ENCODE measurements at regions not wholly inside any gene's neighbourhood (a gene's known extent, or its start where the extent isn't known, plus 50 kb on each side); places are given as distances from the start of the nearest gene placed in this dataset.

DNA sequence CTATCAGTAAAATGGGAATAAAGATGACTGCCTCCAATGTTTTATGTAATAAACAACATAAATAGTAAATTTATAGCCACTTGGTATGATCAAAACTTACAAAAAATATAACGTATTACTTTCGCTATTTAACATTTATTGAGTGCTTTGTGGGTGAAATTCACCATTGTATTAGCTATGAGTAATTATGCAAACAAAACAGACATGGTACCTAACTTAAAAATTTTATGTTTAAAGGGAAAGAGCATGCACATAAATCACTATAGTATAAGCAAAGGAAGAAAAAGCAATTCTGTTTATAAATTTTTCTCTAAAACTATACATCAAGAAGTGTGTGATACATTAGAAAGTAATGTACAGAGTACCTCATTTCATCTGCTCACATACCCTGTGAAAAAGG, 1046.2 kb downstream of the NCAM2 start:
- DNase-seq, result no peak

DNA sequence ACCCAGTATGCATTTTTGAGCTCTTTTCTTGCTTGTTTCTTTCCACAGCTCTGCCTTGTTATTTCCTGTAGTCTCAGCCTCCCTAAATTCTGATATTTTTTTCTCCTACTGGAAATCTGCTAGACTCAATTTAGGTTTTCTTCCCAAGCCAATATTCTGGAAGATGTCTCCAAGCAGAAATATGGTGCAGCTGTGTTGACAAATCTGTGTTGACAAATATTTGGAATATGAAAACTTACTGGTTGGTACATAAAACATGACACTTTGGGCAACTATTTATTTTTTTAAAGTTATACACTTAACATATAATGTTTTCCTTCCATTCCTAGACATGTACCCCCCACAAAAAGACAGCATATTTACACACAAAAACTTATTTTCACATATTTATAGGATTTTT, 1048.4 kb downstream of the NCAM2 start:
- DNase-seq, result no peak

DNA sequence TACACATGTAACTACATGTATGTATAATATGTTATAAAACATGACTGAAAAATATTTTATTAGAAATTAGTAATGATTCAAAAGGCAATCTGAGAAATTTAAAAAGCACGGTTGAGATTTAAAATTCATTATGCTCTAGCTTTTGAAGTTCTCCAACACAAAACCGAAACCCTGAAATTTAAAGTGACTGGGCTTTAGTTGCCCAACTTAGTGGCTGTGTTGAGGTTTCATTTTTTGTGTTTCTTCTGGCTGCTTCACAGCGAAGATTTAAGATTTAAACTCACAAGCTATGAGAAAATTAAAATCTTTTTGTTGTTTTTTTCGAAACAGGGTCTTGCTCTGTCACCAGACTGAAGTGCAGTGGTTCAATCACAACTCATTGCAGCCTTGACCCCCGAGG, 1058.7 kb downstream of the NCAM2 start:
- no peak for DNase-seq

DNA sequence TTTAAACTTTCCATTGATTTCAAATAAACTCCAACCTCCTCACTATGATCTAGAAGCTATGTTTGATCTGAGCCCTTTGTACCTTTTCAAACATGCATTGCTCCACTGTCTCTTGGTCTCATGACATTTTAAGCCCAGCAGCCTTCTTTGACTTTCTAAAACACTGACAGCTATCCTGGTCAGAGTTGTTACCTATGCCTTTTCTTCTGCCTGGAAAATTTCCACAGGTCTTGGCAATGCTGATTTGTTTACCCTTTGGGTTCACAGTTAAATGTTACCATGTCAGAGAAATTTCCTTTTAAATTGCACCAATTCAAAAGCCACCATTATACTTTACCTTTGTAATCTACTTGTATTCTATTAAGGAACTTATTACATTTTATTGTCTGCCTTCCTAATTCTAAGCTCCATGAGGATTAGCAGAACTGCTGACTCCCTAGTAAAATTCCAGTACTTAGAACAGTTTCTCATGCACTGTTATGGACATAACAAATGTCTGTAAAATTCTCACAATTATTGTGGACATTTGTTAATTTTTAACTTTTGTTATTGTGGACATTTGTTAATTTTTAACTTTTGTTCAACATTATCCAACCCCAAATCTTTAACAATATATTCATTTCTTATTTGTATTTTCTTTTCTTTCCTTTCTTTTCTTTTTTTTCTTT, 1064.4 kb downstream of the NCAM2 start:
- no peak for DNase-seq

DNA sequence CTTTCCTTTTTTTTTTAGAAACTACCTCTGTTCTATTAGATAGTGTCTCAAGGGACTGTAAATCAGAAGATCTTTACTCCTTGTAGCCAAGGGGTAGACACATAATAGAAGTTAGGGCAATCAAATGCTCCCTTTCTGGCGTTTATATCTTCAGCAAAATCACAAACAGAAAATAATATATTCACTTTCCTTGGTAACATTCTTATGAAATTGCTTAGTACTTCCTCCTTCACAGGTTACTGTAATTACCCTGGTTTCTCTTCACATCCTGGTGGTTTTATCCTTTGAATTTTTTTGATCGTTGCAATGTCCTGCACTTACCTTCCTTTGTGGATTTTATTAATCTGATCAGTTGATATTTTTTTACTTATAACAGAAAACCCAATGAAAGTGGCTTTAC, 1064.9 kb downstream of the NCAM2 start:
- no peak for DNase-seq

DNA sequence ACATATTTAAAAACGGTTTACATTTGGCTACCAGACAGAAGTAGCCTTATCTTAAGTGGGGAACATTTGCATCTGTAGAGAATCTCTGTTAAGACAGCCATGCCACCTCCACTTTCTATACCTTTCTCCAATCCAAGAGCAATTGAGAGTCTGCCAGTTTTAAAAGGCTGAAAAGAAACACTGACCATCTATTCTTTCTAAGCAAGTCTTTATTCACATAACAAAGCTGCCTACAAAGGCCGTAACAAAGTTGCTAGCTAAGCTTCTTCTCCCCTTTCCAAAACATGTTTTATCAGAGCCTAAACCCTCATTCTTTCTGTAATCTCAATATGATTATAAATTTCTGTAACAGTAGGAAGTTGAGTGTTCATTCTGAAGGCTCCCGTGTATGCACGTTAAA, 1078.3 kb downstream of the NCAM2 start:
- DNase-seq, result no peak

DNA sequence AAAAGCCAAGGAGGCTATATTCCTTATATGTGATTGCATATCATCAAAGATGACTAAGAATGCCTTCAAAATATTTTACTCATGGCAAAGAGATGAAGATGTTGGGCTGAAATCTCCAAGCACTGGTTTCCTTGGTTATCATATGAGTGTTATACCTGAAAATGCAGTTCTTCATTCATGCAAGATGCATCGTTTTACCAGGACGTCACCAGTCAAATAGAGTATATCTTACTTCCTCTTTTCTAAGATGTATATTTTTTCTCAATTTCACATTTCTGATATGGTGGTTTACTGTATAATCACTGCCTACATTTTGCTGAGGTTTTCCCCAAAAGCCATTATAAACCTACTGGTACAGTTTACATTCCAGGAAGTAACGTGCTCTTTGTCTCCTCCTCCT, 1085.7 kb downstream of the NCAM2 start:
- DNase-seq, result no peak

DNA sequence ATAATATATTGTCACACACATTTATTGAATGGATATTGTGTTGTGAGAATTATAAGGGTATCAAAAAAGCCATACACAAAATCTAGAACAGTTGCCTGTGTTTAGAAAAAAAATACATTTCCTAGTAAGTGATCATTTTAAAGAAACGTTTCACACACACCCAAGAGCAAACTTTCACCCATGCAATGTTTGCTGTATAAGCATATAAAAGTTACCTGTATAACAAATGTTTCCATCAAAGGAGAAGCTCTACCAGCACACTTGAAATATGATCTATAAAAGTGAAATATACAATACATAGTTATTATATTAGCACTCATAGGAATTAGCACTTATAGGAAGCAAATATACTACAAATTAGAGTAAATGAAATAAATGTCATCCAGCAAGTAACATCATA, 1098.1 kb downstream of the NCAM2 start:
- DNase-seq, result no peak

DNA sequence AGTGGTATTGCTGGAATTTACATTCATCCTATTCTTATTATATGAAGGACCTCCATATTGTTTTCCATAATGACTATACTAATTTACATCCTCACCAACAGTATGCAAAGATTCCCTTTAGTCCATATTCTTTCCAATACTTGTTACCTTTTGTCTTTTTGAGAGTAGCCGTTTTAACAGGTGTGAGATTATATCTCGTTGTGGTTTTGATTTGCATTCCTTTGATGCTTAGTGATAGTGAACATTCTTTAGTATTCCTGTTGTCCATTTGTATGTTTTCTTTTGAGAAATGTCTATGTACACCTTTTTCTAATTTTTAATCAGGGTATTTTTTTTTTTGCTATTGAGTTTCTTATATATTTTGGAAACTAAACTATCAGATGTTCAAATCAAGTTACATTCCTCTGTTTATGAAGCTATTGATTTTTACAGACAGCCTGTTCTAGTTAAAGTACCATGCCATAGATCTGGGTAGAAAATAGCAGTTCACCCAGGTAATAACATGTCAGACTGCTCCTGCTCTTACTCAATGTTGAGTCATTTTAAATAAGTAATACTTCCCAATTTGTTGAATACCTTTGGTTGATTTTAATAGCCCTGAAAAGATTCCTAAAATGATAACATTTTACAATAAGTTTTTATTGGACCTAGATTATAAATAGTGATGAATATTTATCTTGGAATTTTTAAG, 1108.7 kb downstream of the NCAM2 start:
- no peak for DNase-seq

DNA sequence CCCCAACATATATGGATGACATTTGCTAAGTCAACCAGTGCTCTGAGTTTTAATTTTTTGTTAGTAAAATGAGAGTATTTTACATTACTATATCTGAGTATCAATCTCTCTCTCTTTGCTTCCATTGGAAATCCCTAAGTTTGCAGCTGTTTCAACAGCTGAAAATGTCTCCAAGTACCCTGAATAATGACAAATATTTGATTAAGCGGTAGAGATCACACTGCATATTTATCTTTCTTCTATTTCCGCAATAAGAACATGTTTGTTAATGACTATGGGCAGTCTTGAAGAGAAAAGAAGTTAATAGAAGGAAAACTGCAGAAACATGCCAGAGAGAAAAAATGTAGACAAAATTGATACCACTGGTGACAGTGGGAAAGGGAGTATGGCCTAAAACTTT, 1117.5 kb downstream of the NCAM2 start:
- DNase-seq, result no peak

DNA sequence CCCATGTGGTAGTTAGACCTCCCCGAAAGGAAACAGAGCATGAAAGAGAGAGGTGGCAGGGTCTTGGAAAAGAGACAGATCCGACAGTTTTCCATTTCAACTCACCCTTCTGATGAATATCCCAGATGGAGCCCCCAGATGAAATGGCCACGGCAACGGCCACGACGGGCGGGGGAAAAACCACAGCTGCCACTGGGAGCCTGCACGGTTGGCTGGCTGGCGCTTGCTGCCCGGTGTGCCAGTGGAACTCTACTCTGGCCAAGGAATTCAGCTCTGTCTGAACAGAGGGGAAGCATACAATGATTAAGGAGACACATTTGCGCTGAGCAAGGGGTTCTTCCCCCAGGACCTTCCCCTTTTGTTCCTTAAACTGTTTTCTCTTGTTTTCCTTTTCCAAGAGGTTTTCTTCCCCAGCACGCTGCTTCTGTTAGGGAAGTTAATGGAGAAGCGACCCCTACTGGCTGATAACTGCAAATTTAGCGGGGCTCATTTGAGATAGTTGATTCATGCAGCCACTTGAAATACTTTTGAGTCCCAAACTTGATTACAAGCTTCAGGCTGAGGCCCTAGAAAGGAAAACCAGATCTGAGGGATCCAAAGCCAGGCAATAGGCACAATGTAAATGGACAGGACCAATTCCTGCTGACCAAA, 1122.5 kb downstream of the NCAM2 start:
- no peak for DNase-seq

DNA sequence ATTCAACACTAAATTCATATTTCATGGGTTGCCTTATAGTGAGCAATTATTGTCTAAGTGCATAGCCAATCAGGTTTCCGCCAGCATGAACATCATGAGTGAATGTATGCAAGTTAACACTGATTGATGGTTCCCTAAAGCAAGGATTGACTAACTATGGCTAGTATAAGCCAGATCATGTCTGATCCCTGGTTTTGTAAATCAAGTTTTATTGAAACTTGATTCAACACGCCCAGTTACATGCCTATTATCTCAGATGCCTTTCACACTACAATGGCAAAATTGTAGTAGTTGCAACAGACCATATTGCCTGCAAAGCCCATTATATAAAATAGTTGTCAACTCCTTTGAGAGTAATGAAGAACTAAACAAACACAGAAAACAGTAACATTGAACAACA, 1127.4 kb downstream of the NCAM2 start:
- no peak for DNase-seq

DNA sequence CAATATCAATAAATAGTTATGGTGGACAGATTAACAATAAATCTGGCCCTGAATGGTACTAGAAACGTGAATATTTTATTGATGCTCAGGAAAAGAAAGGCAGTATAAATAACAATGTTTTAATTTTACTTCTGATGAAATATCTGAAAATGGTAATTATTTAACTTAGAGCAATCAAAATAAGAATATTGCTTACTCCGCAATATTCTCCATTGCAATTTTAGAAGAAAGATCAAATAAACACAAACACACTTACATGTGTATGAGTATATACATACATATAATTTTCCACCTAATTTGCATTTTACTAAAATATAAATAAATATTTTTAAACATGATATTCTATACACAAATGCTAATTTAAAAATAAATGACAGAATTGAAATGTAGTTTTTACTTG, 1130.5 kb downstream of the NCAM2 start:
- DNase-seq, result no peak

DNA sequence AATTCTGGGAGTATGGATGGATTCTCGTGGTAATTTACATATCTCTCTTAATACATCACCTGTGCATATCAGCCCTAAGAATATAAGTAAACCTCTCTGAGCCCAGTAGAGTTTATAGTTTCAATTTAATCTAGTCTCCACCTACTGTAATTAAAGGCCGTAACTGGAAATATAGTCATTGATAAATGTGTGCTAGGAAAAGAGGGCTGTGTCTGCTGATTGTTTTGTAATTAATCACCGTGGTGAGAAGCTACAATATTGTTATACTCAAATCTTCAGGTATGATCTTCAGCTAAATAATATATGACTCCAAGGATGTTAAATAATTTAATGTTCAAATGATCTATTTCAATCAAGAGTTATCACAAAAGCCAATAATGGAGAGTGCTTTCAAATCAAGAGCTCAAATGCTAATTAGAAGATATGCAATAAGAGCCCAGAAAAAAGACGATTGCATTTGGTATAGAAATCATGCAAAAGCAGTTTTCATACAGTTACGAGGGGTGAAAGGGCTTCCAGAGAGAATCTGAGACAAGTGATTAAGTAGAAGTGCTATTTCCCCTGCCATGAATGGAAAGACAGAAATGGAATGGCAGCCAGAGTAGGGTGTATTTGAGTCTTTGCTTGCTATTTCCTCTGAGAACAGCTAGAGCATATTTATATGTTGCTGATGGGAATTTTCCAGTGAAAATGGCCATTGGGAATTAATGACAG, 1134.3 kb downstream of the NCAM2 start:
- DNase-seq, result no peak

DNA sequence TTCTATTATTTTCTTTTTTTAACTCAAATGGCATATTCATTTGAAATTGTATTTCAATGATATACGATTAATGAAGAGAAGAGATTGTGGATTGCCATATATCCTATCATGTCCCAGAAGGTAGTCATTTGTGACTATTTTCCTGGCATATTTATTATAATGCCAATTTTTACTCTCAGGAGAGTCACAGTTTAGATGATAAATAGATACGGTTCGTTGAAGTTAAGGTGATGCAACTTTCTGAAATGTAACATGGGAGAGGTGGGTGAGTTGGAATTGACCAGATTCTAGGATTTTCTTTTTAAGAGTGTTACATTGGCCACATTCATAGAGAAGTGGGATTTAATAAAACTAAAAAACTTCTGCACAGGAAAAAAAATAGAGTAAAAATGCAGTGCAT, 1138.5 kb downstream of the NCAM2 start:
- DNase-seq, result no peak

DNA sequence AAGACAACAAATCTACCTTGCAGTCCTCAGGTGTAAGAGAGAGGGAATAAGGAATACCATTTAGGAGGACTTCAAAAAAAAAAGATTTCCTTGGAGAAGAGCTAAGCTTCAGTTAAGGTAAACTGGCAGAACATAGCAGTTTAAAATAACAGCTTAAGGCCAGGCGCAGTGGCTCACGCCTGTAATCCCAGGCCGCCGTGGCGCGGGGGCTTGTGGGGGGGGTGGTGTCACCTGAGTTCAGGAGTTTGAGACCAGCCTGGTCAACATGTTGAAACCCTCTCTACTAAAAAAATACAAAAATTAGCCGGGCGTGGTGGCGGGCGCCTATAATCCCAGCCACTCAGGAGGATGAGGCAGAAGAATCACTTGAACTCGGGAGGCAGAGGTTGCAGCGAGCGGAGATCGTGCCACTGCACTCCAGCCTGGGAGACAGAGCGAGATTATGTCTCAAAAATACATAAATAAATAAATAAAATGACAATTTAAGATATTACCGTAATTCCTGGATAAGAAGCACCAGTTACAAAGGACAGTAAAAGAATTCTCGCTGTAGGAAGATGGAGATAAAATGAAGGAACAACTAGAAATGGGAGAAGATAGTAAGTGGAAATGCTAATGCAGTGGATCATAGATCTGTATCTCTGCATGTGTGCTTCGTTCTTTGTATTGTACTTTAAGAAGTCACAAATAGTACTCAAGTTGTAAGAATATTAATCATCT, 1140.2 kb downstream of the NCAM2 start:
- DNase-seq, result no peak

DNA sequence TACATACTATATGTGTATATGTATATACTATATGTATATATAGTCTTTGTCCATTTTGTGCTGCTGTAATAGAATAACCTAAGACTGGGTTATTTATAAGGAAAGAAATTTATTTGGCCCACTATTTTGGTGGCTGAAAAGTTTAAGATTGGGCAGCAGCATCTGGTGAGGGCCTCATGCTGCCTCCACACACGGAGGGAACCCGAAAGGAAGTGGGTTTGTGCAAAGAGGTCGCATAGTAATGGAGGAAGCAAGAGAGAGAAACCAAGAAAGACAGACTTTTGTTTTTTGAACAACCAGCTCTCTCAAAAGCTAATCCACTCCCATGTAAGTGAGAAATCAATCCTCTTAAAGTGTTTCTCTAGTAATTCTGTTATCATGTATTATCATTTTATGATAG, 1147.3 kb downstream of the NCAM2 start:
- DNase-seq, result no peak

DNA sequence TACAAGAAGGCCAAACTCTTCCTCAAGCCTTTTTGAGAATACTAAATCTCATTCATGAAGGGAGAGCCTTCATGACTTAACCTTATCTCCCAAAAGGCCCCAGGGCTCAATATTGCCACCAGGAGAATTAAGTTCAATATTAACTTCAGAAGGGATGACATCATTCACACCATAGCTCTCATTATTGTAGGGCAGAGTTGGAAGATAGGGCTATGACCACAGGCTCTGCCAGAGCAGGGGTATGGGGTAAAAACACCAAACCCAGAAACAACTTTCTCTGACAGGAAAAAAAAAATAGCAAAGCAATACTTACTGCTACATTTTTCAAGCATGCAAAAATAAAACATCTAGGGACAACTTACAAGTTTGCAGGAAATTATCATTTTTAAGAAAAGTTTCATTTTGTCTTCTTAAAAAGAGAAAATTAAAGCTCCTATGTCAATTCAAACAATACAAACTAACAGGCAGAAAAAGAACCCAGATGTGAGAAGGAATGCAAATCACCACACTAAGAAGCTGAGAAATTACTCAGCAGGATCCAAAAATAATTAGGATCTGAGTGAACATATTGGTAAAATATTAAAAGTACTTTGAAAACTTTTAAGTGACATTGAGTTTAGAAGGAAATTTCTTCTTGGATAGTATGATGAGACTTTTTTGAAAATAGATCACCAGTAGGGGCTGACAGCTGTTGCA, 1156.5 kb downstream of the NCAM2 start:
- no peak for DNase-seq

DNA sequence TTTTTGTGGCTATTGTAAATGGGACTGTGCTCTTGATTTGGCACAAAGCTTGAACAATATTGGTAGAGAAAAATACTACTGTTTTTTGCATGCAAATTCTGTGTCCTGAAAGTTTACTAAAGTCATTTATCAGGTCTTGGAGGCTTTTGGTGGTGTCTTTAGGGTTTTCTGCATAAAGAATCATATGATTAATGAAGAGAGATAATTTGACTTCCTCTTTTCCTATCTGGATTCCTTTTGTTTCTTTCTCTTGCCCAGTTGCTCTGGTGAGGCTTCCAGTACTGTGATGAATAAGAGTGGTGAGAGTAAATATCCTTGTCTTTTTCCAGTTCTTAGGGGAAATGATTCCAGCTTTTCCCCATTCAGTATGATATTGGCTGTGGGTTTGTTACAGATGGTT, 1166.7 kb downstream of the NCAM2 start:
- DNase-seq, result no peak

DNA sequence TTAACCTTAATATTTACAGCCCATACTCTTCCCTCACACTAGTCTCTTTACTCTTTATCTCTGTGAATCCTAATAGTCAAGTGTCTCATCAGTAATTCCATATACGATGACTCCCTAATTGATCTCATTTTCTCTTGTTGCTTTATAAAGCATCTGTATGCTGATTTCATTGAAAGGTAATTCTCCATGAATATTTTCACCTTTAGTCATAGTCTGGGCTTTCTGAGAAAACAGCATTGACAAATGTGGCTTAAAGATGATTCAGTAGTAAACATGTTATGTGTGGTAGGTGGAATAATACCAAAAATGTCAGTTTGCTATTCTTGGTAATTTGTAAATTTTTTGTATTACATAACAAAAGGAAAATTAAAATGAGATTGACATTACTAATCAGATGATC, 1176.5 kb downstream of the NCAM2 start:
- no peak for DNase-seq

DNA sequence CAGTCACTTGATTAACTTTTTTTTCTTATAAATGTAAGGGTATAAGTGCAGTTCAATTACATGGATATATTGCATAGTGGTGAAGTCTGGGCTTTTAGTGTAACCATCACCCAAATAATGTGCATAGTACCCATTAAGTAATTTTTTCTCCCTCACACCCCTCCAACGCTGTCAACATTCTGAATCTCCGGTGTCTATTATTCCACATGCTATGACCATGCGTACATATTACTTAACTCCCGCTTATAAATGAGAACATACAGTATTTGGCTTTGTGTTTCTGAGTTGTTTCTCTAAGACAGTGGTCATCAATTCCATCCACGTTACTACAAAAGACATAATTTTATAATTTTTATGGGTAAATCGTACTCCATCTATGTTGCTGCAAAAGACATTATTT, 1191.1 kb downstream of the NCAM2 start:
- DNase-seq, result no peak

DNA sequence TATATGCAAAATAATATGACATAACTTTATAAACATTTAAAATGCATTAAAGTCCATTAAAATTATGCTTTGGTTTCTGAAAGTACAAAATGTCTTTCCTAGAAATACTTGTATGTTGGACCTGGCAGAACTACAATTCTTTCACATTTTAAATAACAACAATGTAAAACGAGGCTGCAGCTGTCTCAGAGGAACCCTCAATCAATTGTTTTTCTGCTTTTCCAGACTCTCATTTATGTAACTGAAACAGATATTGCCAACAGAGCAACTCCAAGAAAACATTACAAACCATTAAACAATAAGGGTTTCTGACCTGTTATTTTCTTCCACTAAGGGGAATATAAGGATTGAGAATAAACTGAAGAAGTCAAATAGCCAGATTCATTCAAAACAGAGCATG, 1193.4 kb downstream of the NCAM2 start:
- no peak for DNase-seq

DNA sequence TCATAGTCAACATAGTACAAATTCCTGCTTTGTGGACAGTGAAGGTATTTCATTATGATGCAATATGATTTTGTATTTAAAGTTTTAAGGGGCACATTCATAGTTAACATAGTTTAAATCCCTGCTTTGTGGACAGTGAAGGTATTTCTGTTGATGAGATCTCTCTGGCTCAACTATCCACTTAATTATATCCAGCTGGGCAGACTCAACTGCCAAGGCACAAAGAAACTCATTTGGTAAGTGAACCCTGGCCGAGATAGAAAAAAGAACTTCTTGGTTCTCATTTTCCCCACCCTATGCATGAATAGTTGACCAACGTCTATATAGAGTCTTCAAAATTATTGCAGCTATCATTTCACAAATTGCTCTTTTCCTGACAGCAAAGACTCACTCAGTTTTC, 1194.6 kb downstream of the NCAM2 start:
- DNase-seq, result no peak
